Naive B cell (primary cell): ENCODE measurements at regions not wholly inside any gene's neighbourhood (a gene's known extent, or its start where the extent isn't known, plus 50 kb on each side); places are given as distances from the start of the nearest gene placed in this dataset.

Source experiments
- ATAC-seq, 2 donors: fragments of 150-1000 bp; cut with Tn5 transposase; 2 replicates each; pipeline ENCODE4 v1.10.0; 2021; ENCODE audit warnings: low read depth in 2 of 2, mild to moderate bottlenecking in 2 of 2, moderate library complexity in 2 of 2
- DNase-seq: peaks from one replicate; pipeline ENCODE4 v3.0.0; 2022
- H3K27ac Mint-ChIP-seq, 6 donors: one replicate each; pipeline ENCODE4 v1.8.0; 2020 to 2022; ENCODE audit warnings: mild to moderate bottlenecking in 6 of 6, mixed read lengths in 6 of 6, moderate library complexity in 5 of 6, inconsistent platforms in 2 of 6
- H3K27me3 Mint-ChIP-seq, 3 donors: one replicate each; pipeline ENCODE4 v1.8.0; 2021 to 2022; ENCODE audit warnings: mixed read lengths in 3 of 3, mild to moderate bottlenecking in 1 of 3
- H3K36me3 Mint-ChIP-seq, 2 donors: one replicate each; pipeline ENCODE4 v1.8.0; 2020 to 2022; ENCODE audit warnings: mixed read lengths in 2 of 2, inconsistent platforms in 1 of 2, mild to moderate bottlenecking in 1 of 2
- H3K4me1 Mint-ChIP-seq, 3 donors: one replicate each; pipeline ENCODE4 v1.8.0; 2020 to 2022; ENCODE audit warnings: mixed read lengths in 3 of 3, inconsistent platforms in 1 of 3, mild to moderate bottlenecking in 1 of 3, moderate library complexity in 1 of 3
- H3K4me3 Mint-ChIP-seq, 8 donors: one replicate each; pipeline ENCODE4 v1.8.0; 2020 to 2022; ENCODE audit warnings: mild to moderate bottlenecking in 8 of 8, mixed read lengths in 8 of 8, moderate library complexity in 8 of 8, inconsistent platforms in 2 of 8
- H3K9me3 Mint-ChIP-seq, 7 donors: one replicate each; pipeline ENCODE4 v1.8.0; 2020 to 2022; ENCODE audit warnings: mixed read lengths in 7 of 7, mild to moderate bottlenecking in 5 of 7, inconsistent platforms in 2 of 7, moderate library complexity in 1 of 7

- no peak for DNase-seq
- no peaks in the 10 kb centered on the region for H3K4me1 Mint-ChIP-seq
- no peak for ATAC-seq
- H3K9me3 Mint-ChIP-seq: peaks cover 4 to 15% (median 9%) of the 10 kb centered on the region in 7 donors
- H3K27me3 Mint-ChIP-seq: no peaks in the 10 kb centered on the region
- no peaks in the 10 kb centered on the region for H3K36me3 Mint-ChIP-seq
- H3K27ac Mint-ChIP-seq: no peak overlapping the region
- no peak overlapping the region for H3K4me3 Mint-ChIP-seq
Observed at GRCh38 chr1:71345491-71345890, 264.7 kb upstream of the ZRANB2 start.

GRCh38 chr1:71343686-71344416, 263.0 kb upstream of the ZRANB2 start:
- ATAC-seq (no peak), DNase-seq (no peak)
- Mint-ChIP-seq H3K4me1 (no peaks in the 10 kb centered on the region), H3K4me3 (no peak overlapping the region), H3K36me3 (no peaks in the 10 kb centered on the region), H3K27ac (no peak overlapping the region), H3K9me3 (peaks cover 9 to 30% (median 13%) of the 10 kb centered on the region in 7 donors), H3K27me3 (no peaks in the 10 kb centered on the region)

GRCh38 chr1:71339238-71339637, 258.4 kb upstream of the ZRANB2 start:
- Mint-ChIP-seq H3K27me3 (no peaks in the 10 kb centered on the region), H3K9me3 (peaks cover 13 to 43% (median 19%) of the 10 kb centered on the region in 7 donors), H3K4me3 (no peak overlapping the region), H3K27ac (no peak overlapping the region), H3K36me3 (no peaks in the 10 kb centered on the region), H3K4me1 (no peaks in the 10 kb centered on the region)
- ATAC-seq: no peak
- no peak for DNase-seq

GRCh38 chr1:71330991-71331390, 250.2 kb upstream of the ZRANB2 start:
- H3K27ac Mint-ChIP-seq: no peak overlapping the region
- H3K36me3 Mint-ChIP-seq: peaks cover 0 to 5% of the 10 kb centered on the region in 2 donors
- H3K27me3 Mint-ChIP-seq: no peaks in the 10 kb centered on the region
- peaks cover 3 to 32% (median 7%) of the 10 kb centered on the region in 7 donors for H3K9me3 Mint-ChIP-seq
- no peaks in the 10 kb centered on the region for H3K4me1 Mint-ChIP-seq
- H3K4me3 Mint-ChIP-seq: no peak overlapping the region
- DNase-seq (no peak), ATAC-seq (no peak)

- H3K9me3 Mint-ChIP-seq: peaks cover 0 to 34% (median 9%) of the 10 kb centered on the region in 7 donors
- DNase-seq: no peak
- H3K36me3 Mint-ChIP-seq: peaks cover 0 to 5% of the 10 kb centered on the region in 2 donors
- no peak overlapping the region for H3K27ac Mint-ChIP-seq
- H3K27me3 Mint-ChIP-seq: no peaks in the 10 kb centered on the region
- no peaks in the 10 kb centered on the region for H3K4me1 Mint-ChIP-seq
- no peak for ATAC-seq
- H3K4me3 Mint-ChIP-seq: no peak overlapping the region
Observed at GRCh38 chr1:71324671-71325267, 243.9 kb upstream of the ZRANB2 start.

- ATAC-seq: no peak
- H3K36me3 Mint-ChIP-seq: peaks cover 0 to 7% of the 10 kb centered on the region in 2 donors
- no peaks in the 10 kb centered on the region for H3K4me1 Mint-ChIP-seq
- DNase-seq: no peak
- H3K27ac Mint-ChIP-seq: no peak overlapping the region
- H3K27me3 Mint-ChIP-seq: no peaks in the 10 kb centered on the region
- no peak overlapping the region for H3K4me3 Mint-ChIP-seq
- peaks cover 0 to 19% (median 6%) of the 10 kb centered on the region in 7 donors for H3K9me3 Mint-ChIP-seq
Observed at GRCh38 chr1:71312545-71312944, 231.7 kb upstream of the ZRANB2 start.

GRCh38 chr1:71311376-71311775, 230.5 kb upstream of the ZRANB2 start:
- H3K27ac Mint-ChIP-seq: no peak overlapping the region
- H3K4me1 Mint-ChIP-seq: no peaks in the 10 kb centered on the region
- DNase-seq (no peak), ATAC-seq (no peak)
- H3K27me3 Mint-ChIP-seq: no peaks in the 10 kb centered on the region
- peaks cover 0 to 19% (median 4%) of the 10 kb centered on the region in 7 donors for H3K9me3 Mint-ChIP-seq
- peaks cover 0 to 7% of the 10 kb centered on the region in 2 donors for H3K36me3 Mint-ChIP-seq
- no peak overlapping the region for H3K4me3 Mint-ChIP-seq

GRCh38 chr1:71307451-71307850, 226.6 kb upstream of the ZRANB2 start:
- no peaks in the 10 kb centered on the region for H3K27me3 Mint-ChIP-seq
- H3K9me3 Mint-ChIP-seq: no peaks in the 10 kb centered on the region
- no peaks in the 10 kb centered on the region for H3K36me3 Mint-ChIP-seq
- no peaks in the 10 kb centered on the region for H3K4me1 Mint-ChIP-seq
- H3K27ac Mint-ChIP-seq: no peak overlapping the region
- ATAC-seq (no peak), DNase-seq (no peak)
- no peak overlapping the region for H3K4me3 Mint-ChIP-seq

- Mint-ChIP-seq H3K27me3 (no peaks in the 10 kb centered on the region), H3K4me1 (no peaks in the 10 kb centered on the region), H3K27ac (no peak overlapping the region), H3K4me3 (no peak overlapping the region), H3K36me3 (no peaks in the 10 kb centered on the region), H3K9me3 (peaks cover 0 to 3% (median 0%) of the 10 kb centered on the region in 7 donors)
- ATAC-seq: no peak
- no peak for DNase-seq
Observed at GRCh38 chr1:71304125-71304524, 223.3 kb upstream of the ZRANB2 start.

GRCh38 chr1:71303617-71304041, 222.8 kb upstream of the ZRANB2 start:
- ATAC-seq (no peak), DNase-seq (no peak)
- H3K27me3 Mint-ChIP-seq: no peaks in the 10 kb centered on the region
- H3K4me1 Mint-ChIP-seq: no peaks in the 10 kb centered on the region
- peaks cover 0 to 3% (median 0%) of the 10 kb centered on the region in 7 donors for H3K9me3 Mint-ChIP-seq
- H3K36me3 Mint-ChIP-seq: no peaks in the 10 kb centered on the region
- no peak overlapping the region for H3K4me3 Mint-ChIP-seq
- peak overlapping the region in 1 of 6 donors; percentile 4 for H3K27ac Mint-ChIP-seq

GRCh38 chr1:71298633-71299032, 217.8 kb upstream of the ZRANB2 start:
- no peaks in the 10 kb centered on the region for H3K4me1 Mint-ChIP-seq
- no peaks in the 10 kb centered on the region for H3K36me3 Mint-ChIP-seq
- H3K27me3 Mint-ChIP-seq: no peaks in the 10 kb centered on the region
- no peak for DNase-seq
- no peak for ATAC-seq
- no peak overlapping the region for H3K27ac Mint-ChIP-seq
- no peak overlapping the region for H3K4me3 Mint-ChIP-seq
- H3K9me3 Mint-ChIP-seq: peaks cover 0 to 5% (median 0%) of the 10 kb centered on the region in 7 donors

GRCh38 chr1:71296551-71297134, 215.8 kb upstream of the ZRANB2 start:
- DNase-seq (no peak), ATAC-seq (no peak)
- H3K4me3 Mint-ChIP-seq: no peak overlapping the region
- H3K4me1 Mint-ChIP-seq: no peaks in the 10 kb centered on the region
- no peaks in the 10 kb centered on the region for H3K27me3 Mint-ChIP-seq
- no peaks in the 10 kb centered on the region for H3K36me3 Mint-ChIP-seq
- no peak overlapping the region for H3K27ac Mint-ChIP-seq
- peaks cover 0 to 9% (median 5%) of the 10 kb centered on the region in 7 donors for H3K9me3 Mint-ChIP-seq

GRCh38 chr1:71295350-71295749, 214.5 kb upstream of the ZRANB2 start:
- H3K27me3 Mint-ChIP-seq: no peaks in the 10 kb centered on the region
- H3K9me3 Mint-ChIP-seq: peaks cover 0 to 15% (median 5%) of the 10 kb centered on the region in 7 donors
- H3K4me1 Mint-ChIP-seq: no peaks in the 10 kb centered on the region
- H3K27ac Mint-ChIP-seq: no peak overlapping the region
- DNase-seq: no peak
- H3K36me3 Mint-ChIP-seq: no peaks in the 10 kb centered on the region
- no peak for ATAC-seq
- H3K4me3 Mint-ChIP-seq: no peak overlapping the region

- Mint-ChIP-seq H3K9me3 (peaks cover 0 to 22% (median 6%) of the 10 kb centered on the region in 7 donors), H3K27me3 (no peaks in the 10 kb centered on the region), H3K4me1 (no peaks in the 10 kb centered on the region), H3K27ac (no peak overlapping the region), H3K36me3 (no peaks in the 10 kb centered on the region), H3K4me3 (no peak overlapping the region)
- DNase-seq (no peak), ATAC-seq (no peak)
Observed at GRCh38 chr1:71294178-71294577, 213.3 kb upstream of the ZRANB2 start.
